Neural progenitor cell (in vitro differentiated cells): ENCODE measurements at regions not wholly inside any gene's neighbourhood (a gene's known extent, or its start where the extent isn't known, plus 50 kb on each side); places are given as distances from the start of the nearest gene placed in this dataset.
"Not testable (repeated sequence)": the region's sequence is repeated elsewhere in the genome, so short reads cannot be mapped to it uniquely, and the experiment has no call there.

ENCODE experiments used
- CTCF ChIP-seq: fragments of 200-600 bp; sonication (generic); IDR thresholded peaks from 2 replicates; pipeline ENCODE4 v1.5.1; 2017; ENCODE audit warnings: antibody characterized with exemption, mild to moderate bottlenecking
- EZH2 ChIP-seq: fragments of 200-600 bp; sonication (generic); IDR thresholded peaks from 2 replicates; pipeline ENCODE4 v1.6.1; 2017; ENCODE audit warnings: antibody characterized with exemption, mild to moderate bottlenecking, moderate library complexity

- TF ChIP-seq CTCF, EZH2: not testable (repeated sequence)
Observed at GRCh38 chr21:6474250-6474968, 4047.0 kb upstream of the TPTE start.
